ENCODE measurements at regions not wholly inside any gene's neighbourhood (a gene's known extent, or its start where the extent isn't known, plus 50 kb on each side); places are given as distances from the start of the nearest gene placed in this dataset.

DNA sequence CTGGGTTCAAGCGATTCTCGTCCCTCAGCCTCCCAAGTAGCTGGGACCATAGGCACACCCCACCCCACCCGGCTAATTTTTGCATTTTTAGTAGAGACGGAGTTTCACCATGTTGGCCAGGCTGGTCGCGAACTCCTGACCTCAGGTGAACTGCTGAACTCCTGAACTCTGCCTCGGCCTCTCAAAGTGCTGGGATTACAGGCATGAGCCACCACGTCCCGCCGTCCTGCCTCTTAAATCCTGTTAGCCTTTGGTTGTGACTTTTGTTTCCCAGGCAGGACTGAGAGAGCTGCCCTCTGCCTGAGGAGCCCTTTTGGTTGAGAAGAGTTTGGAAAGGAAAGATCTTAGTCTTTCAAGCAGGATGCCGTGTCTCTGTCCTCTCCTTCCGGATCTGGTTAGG lies 59.3 kb upstream of the C1orf174 start:
- Histone ChIP-seq H3K27me3 (ENCODE audit: control insufficient read depth in 2 of 2, insufficient read depth in 2 of 2, low read length in 2 of 2) (no peaks in the 10 kb centered on the region), H3K9me1 (replicated peaks; ENCODE audit: control insufficient read depth, extremely low read depth, insufficient read depth, low read length) (no peaks in the 10 kb centered on the region), H2AFZ (ENCODE audit: low read depth, low read length) (no peak overlapping the region), H3K36me3 (ENCODE audit: control insufficient read depth in 2 of 2, extremely low read depth in 1 of 2, insufficient read depth in 2 of 2, low read length in 2 of 2) (no peaks in the 10 kb centered on the region), H3K4me2 (ENCODE audit: insufficient read depth, low read length) (no peak overlapping the region), H4K20me1 (replicated peaks; ENCODE audit: control insufficient read depth, extremely low read depth, insufficient read depth, low read length) (no peaks in the 10 kb centered on the region), H3K9ac (replicated peaks; ENCODE audit: extremely low read depth, insufficient read depth, low read length) (no peak overlapping the region), H3K79me2 (ENCODE audit: control insufficient read depth, insufficient read depth, low read length) (no peaks in the 10 kb centered on the region), H3K27ac (ENCODE audit: insufficient read depth, low read depth, low read length) (no peak overlapping the region), H3K9me3 (replicated peaks; ENCODE audit: control insufficient read depth, insufficient read depth, low read length) (peaks cover 3% of the 10 kb centered on the region), H3K4me3 (replicated peaks in 1 of 3; ENCODE audit: insufficient read depth in 1 of 3, low read depth in 1 of 3, low read length in 3 of 3) (no peak overlapping the region), H3K4me1 (ENCODE audit: control insufficient read depth, extremely low read depth, insufficient read depth, low read length) (no peaks in the 10 kb centered on the region)
- no peak for DNase-seq (ENCODE audit: low read depth, low spot score)
- dilution Hi-C loops (cut with MboI; ENCODE audit: extremely low pct_ligation_motif_present, low sequenced_read_pairs), result no loop called here
- intact Hi-C loops (cut with micrococcal nuclease), result no loop called here
- no TSS peak for BruUV-seq (replicated peaks)
- TF ChIP-seq POLR2AphosphoS5 (IDR thresholded peaks at IDR 0.05; ENCODE audit: insufficient read depth, low read depth, low read length) (no peak), POLR2A (IDR thresholded peaks at IDR 0.05; ENCODE audit: low read depth, low read length) (no peak), JUN (IDR thresholded peaks at IDR 0.05; ENCODE audit: borderline replicate concordance, insufficient read depth, insufficient read length, low read depth) (no peak), GATA2 (IDR thresholded peaks at IDR 0.05; ENCODE audit: insufficient read depth, insufficient read length, low read depth, low read length) (no peak), EZH2 (IDR thresholded peaks at IDR 0.05; ENCODE audit: borderline replicate concordance, low read depth, low read length, severe bottlenecking) (no peak), CTCF (IDR thresholded peaks at IDR 0.05; ENCODE audit: extremely low read depth in 1 of 2, insufficient read depth in 1 of 2, low read depth in 1 of 2, low read length in 2 of 2) (no peak), MYC (IDR thresholded peaks at IDR 0.05; ENCODE audit: low read depth, low read length) (no peak), FOS (IDR thresholded peaks at IDR 0.05; ENCODE audit: borderline replicate concordance, insufficient read depth, low read length) (no peak)
- TF ChIP-seq, protein P1, sequence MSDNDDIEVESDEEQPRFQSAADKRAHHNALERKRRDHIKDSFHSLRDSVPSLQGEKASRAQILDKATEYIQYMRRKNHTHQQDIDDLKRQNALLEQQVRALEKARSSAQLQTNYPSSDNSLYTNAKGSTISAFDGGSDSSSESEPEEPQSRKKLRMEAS (IDR thresholded peaks at IDR 0.05; ENCODE audit: insufficient read depth, insufficient read length), result no peak
- POLR2A ChIA-PET, result no interaction called here
- CTCF ChIA-PET, result no interaction called here
- FAIRE-seq, result no peak
